HUES6 (cell line): ENCODE measurements at regions not wholly inside any gene's neighbourhood (a gene's known extent, or its start where the extent isn't known, plus 50 kb on each side); places are given as distances from the start of the nearest gene placed in this dataset.
"Not testable (repeated sequence)": the region's sequence is repeated elsewhere in the genome, so short reads cannot be mapped to it uniquely, and the experiment has no call there.

Source experiments
- H3K27ac ChIP-seq: 2 replicates; pipeline ENCODE4 v1.7.0; 2013; ENCODE audit warnings: low read depth, mild to moderate bottlenecking, low read length, inconsistent platforms
- H3K27me3 ChIP-seq: 2 replicates; pipeline ENCODE4 v1.6.1; 2013; ENCODE audit warnings: low read length; ENCODE audit not compliant: control insufficient read depth, insufficient read depth
- H3K36me3 ChIP-seq: 2 replicates; pipeline ENCODE4 v1.6.1; 2013; ENCODE audit warnings: low read length; ENCODE audit not compliant: control insufficient read depth, insufficient read depth
- H3K4me1 ChIP-seq: 2 replicates; pipeline ENCODE4 v1.6.1; 2013; ENCODE audit warnings: low read length; ENCODE audit not compliant: control insufficient read depth, insufficient read depth
- H3K4me3 ChIP-seq: 2 replicates; pipeline ENCODE4 v1.5.1; 2013; ENCODE audit warnings: low read depth, low read length
- H3K9ac ChIP-seq: one replicate; pipeline ENCODE4 v1.6.1; 2013; ENCODE audit warnings: mild to moderate bottlenecking, low read length
- H3K9me3 ChIP-seq: 2 replicates; pipeline ENCODE4 v1.6.1; 2013; ENCODE audit warnings: low read depth, low read length; ENCODE audit not compliant: control insufficient read depth, insufficient read depth

DNA sequence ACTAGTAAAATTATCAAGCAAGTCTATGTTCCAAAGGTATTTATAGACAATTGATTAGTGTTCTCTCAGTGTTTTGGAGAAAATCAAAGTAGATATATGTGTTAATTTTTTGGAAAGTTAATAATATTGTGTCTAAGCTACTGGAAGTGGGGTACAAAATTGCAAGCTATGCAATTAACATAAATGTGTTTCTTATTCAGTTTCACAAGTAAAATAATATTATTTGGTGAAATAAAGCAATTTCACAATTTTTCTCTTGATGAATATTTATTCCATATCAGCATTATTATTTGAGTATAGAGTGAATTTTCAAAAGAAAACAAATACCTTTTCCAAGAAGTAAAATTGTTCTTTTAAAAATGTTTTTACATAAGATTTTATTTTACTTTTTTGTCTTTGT, 1047.7 kb downstream of the TBL1XR1 start:
- Histone ChIP-seq H3K4me1 (no peaks in the 10 kb centered on the region), H3K27me3 (no peaks in the 10 kb centered on the region), H3K4me3 (no peak overlapping the region), H3K36me3 (no peaks in the 10 kb centered on the region), H3K27ac (no peak overlapping the region), H3K9ac (no peak overlapping the region), H3K9me3 (no peaks in the 10 kb centered on the region)

DNA sequence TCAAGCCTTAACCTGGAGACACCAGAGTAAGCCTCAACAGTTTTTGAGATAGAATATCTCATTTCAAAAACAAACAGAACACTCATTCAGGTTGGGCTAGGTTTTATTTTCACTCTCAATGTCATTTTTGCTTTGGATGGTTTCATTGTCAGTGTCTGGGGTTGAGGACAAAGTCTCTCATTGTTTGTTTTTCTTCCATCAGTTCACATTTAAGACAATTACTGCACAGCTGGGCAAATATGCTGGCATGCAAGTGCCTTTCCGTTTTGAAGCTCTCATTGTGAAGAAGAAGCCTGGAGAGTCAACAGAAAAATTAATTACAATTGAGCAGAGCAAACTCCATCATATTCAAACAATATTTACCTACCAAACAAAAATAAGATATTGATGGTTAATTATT, 1050.0 kb downstream of the TBL1XR1 start:
- no peak overlapping the region for H3K27ac ChIP-seq

DNA sequence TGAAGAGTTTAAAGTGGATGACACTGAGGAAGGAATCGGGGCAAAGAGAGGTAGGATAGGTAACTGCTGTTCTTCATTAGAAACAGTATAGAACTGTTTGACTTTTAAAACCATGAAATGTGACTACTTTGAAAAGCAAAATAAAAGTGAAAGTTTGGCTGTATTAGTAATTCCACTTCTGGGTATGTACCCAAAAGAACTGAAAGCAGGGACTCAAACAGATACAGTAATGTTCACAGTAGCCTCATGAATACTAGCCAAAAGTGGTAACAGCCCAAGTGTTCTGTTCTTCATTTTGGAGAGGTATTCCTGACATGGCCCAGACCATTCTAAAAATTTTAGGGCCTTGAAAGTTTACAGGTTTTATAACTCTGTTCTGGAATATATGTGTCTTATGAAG, 1055.4 kb downstream of the TBL1XR1 start:
- no peaks in the 10 kb centered on the region for H3K27me3 ChIP-seq
- no peak overlapping the region for H3K4me3 ChIP-seq
- H3K9ac ChIP-seq, result no peak overlapping the region
- no peaks in the 10 kb centered on the region for H3K36me3 ChIP-seq
- no peaks in the 10 kb centered on the region for H3K9me3 ChIP-seq
- H3K27ac ChIP-seq, result no peak overlapping the region
- no peaks in the 10 kb centered on the region for H3K4me1 ChIP-seq

More for the DNA sequence above, 1050.0 kb downstream of the TBL1XR1 start:
- no peak overlapping the region for H3K4me3 ChIP-seq
- no peaks in the 10 kb centered on the region for H3K27me3 ChIP-seq
- no peaks in the 10 kb centered on the region for H3K36me3 ChIP-seq
- H3K4me1 ChIP-seq, result no peaks in the 10 kb centered on the region
- no peaks in the 10 kb centered on the region for H3K9me3 ChIP-seq
- no peak overlapping the region for H3K9ac ChIP-seq

DNA sequence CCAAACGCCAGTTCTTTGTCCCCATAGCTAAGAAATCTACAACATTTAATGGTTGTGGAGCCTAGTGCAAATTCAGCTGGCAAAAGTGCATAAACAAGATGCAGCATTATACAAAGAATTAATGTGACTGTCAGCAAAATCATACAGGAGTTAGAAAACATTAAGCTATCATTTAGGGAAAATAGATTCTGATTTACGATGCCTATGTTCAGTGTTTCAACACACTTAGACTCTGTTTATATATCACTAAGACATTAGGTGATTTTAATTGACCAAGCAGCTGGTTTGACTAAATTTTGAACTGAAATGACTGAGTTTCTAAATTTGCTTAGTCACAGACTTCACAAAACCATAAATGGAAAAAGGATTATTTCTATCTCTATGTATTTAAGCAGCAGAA, 1076.8 kb downstream of the TBL1XR1 start:
- Histone ChIP-seq H3K4me3 (no peak overlapping the region), H3K27me3 (no peaks in the 10 kb centered on the region), H3K27ac (no peak overlapping the region)

DNA sequence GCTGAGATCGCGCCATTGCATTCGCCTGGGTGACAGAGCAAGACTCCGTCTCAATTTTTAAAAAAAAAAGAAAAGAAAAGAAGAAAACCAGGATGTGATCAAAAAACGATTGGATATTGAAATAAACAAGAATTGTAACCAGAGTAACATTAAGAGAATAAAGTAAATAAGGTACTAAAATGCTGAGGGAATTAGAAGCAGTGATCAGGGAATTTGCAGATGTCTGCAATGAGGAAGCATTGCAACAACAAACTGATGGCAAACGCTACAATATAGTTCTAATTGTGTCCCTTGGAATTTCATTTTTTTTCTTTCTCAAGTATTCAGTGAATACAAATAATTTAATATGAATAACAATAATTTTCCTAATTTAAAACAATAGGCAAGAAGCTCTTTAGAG, 1077.5 kb downstream of the TBL1XR1 start:
- H3K4me3 ChIP-seq, result no peak overlapping the region
- H3K4me1 ChIP-seq, result no peaks in the 10 kb centered on the region
- no peak overlapping the region for H3K27ac ChIP-seq
- no peak overlapping the region for H3K9ac ChIP-seq
- no peaks in the 10 kb centered on the region for H3K27me3 ChIP-seq
- no peaks in the 10 kb centered on the region for H3K36me3 ChIP-seq
- H3K9me3 ChIP-seq, result peaks cover 2% of the 10 kb centered on the region; the same call in 1 of the 2 replicates

More for the DNA sequence above, 1076.8 kb downstream of the TBL1XR1 start:
- peaks cover 2% of the 10 kb centered on the region; the same call in 1 of the 2 replicates for H3K9me3 ChIP-seq
- no peaks in the 10 kb centered on the region for H3K4me1 ChIP-seq
- no peaks in the 10 kb centered on the region for H3K36me3 ChIP-seq
- H3K9ac ChIP-seq, result no peak overlapping the region

DNA sequence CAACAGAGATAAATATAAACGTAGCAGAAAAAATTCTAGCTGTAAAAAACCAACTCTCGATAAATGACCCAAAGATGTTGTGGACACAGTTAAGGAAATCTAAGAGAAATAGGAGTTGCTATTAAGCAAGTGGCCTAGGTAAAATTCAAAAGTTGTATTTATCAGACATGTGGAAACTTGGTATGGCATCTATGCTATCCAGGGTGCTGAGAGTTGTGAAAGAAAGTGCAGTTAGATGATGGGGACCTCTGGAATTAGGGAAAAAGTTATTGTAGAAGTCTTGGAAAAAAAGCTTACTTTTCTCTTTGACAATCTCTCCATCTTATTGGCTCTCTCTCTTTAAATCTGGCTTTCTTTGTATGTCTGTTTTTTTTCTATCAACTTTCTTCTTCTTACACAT, 1090.9 kb downstream of the TBL1XR1 start:
- H3K27ac ChIP-seq, result no peak overlapping the region
- H3K4me1 ChIP-seq, result no peaks in the 10 kb centered on the region
- no peaks in the 10 kb centered on the region for H3K27me3 ChIP-seq
- no peaks in the 10 kb centered on the region for H3K36me3 ChIP-seq
- no peak overlapping the region for H3K4me3 ChIP-seq
- no peaks in the 10 kb centered on the region for H3K9me3 ChIP-seq
- H3K9ac ChIP-seq, result no peak overlapping the region

DNA sequence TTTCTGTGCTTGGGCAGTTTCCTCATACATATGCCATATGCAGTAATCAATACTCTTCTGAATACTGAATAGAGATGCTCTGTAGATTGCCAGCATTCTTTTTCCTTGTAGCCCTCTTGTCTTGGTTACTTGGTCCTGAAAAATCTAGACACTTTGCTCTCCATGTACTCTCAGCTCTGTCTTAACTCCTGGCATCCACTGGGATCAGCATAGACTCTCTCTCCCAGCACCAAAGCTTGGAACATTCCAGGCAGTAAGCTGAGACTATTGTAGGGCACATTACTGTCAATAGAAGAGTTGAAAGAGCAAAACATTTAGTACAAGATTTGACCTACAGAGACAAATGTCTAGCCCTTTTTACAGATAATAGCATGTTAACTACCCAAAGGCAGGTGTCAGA, 1100.3 kb downstream of the TBL1XR1 start:
- H3K9me3 ChIP-seq, result 0 out of 2 replicates have a peak, but pooled peaks cover 3% of the 10 kb centered on the region
- no peak overlapping the region for H3K9ac ChIP-seq
- H3K4me3 ChIP-seq, result no peak overlapping the region
- H3K27me3 ChIP-seq, result no peaks in the 10 kb centered on the region
- H3K36me3 ChIP-seq, result no peaks in the 10 kb centered on the region
- no peaks in the 10 kb centered on the region for H3K4me1 ChIP-seq
- H3K27ac ChIP-seq, result no peak overlapping the region

DNA sequence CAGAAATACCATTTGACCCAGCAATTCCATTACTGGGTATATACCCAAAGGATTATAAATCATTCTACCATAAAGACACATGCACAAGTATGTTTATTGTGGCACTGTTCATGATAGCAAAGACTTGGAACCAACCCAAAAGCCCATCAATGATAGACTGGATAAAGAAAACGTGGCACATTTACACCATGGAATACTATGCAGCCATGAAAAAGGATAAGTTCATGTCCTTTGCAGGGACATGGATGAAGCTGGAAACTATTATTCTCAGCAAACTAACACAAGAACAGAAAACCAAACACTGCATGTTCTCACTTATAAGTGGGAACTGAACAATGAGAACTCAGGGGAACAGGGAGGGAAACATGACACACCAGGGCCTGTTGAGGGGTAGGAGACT, 1103.4 kb downstream of the TBL1XR1 start:
- not testable (repeated sequence) for H3K4me1 ChIP-seq, H3K27ac ChIP-seq, H3K9ac ChIP-seq, H3K4me3 ChIP-seq, H3K27me3 ChIP-seq, H3K9me3 ChIP-seq, H3K36me3 ChIP-seq

DNA sequence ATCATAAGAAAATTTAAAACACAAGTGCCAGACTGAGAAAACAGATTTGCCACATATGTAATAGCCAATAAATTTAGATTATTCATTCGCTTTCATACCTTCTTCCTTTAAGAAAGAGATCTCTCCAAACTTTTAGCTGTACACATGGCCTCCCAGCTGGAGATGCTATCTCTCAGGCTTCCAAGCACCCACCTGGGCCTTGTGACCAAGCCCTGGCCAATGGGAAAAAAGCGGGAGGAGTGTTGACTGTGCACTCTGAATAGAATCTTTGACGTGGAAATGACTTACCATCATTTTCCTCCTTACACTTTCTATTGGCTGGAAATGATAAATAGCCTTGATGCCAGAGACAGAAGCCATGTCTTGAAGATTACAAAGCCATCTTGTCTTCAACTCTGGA, 1106.6 kb downstream of the TBL1XR1 start:
- Histone ChIP-seq H3K9ac (no peak overlapping the region), H3K36me3 (no peaks in the 10 kb centered on the region), H3K27me3 (no peaks in the 10 kb centered on the region), H3K27ac (no peak overlapping the region), H3K4me1 (no peaks in the 10 kb centered on the region), H3K9me3 (peaks cover 5% of the 10 kb centered on the region; the same call in 1 of the 2 replicates), H3K4me3 (no peak overlapping the region)

DNA sequence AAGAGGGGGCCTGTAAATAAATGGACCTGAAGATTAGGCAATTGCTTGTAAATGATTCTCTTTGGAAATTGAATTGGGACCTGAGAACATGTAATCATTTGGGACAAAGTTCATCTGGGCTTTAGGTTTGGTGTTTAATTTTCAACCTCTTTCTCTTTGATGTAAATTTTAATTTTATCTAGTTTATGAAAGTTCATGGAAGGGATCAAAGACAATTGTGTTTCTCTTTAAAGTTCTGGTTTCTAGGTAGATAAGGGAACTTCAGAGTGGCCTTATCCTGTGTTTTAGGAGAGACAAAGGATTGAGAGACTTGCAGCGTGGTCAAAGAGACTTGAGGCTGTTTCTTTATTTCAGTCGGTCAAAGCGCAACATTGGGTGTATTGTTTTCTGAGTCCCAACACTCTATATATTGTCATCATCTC, 1108.3 kb downstream of the TBL1XR1 start:
- H3K27ac ChIP-seq, result no peak overlapping the region
- no peaks in the 10 kb centered on the region for H3K27me3 ChIP-seq
- H3K9ac ChIP-seq, result no peak overlapping the region
- peaks cover 5% of the 10 kb centered on the region; the same call in 1 of the 2 replicates for H3K9me3 ChIP-seq
- no peaks in the 10 kb centered on the region for H3K4me1 ChIP-seq
- no peak overlapping the region for H3K4me3 ChIP-seq
- no peaks in the 10 kb centered on the region for H3K36me3 ChIP-seq

DNA sequence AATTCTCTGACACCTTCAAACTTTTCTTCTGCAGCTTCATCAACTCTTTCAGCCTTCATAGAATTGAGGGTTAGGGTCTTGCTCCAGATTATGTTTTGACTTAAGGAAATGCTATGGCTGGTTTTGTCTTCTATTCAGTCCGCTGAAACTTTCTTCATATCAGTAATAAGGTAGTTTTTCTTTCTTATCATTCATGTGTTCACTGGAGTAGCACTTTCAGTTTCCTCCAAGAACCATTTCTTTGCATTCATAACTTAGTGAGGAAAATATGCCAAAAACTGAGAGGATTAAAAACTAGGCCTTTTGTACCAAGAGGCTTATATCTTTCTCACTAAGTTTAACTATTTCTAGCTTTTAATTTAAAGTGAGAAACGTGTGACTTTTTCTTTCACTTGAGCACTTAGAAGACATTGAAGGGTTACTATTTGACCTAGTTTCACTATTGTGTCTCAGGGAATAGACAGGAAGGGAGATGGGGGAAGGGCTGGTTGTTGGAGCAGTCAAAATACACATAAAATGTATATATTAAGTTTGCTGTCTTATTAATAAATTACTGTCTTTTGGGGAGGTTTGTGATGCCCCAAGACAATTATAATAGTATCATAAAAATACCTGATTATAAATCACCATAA, 1110.1 kb downstream of the TBL1XR1 start:
- Histone ChIP-seq H3K4me1 (no peaks in the 10 kb centered on the region), H3K9ac (no peak overlapping the region), H3K4me3 (no peak overlapping the region), H3K27ac (no peak overlapping the region), H3K27me3 (no peaks in the 10 kb centered on the region), H3K36me3 (no peaks in the 10 kb centered on the region), H3K9me3 (peaks cover 3% of the 10 kb centered on the region; the same call in 1 of the 2 replicates)
